GM18511 (cell line): ENCODE measurements at regions not wholly inside any gene's neighbourhood (a gene's known extent, or its start where the extent isn't known, plus 50 kb on each side); places are given as distances from the start of the nearest gene placed in this dataset.
"Not testable (repeated sequence)": the region's sequence is repeated elsewhere in the genome, so short reads cannot be mapped to it uniquely, and the experiment has no call there.

Source experiments
- ATAC-seq: cut with Tn5 transposase; IDR thresholded peaks from one replicate; pipeline ENCODE4 v1.9.1; 2021; ENCODE audit warnings: mild to moderate bottlenecking, moderate library complexity; ENCODE audit not compliant: unreplicated experiment

- ATAC-seq = no peak
Measured at GRCh38 chr7:96770758-96771157, 61.1 kb upstream of the SEM1 start.

- ATAC-seq = no peak
Measured at GRCh38 chr7:96772139-96772694, 62.6 kb upstream of the SEM1 start.

GRCh38 chr7:96773483-96773882 is 63.8 kb upstream of the SEM1 start:
- ATAC-seq = no peak

- no peak for ATAC-seq
Measured at GRCh38 chr7:96774358-96774757, 64.7 kb upstream of the SEM1 start.

GRCh38 chr7:96775046-96775445 is 65.4 kb upstream of the SEM1 start:
- ATAC-seq = no peak

GRCh38 chr7:96778263-96778662 is 68.6 kb upstream of the SEM1 start:
- ATAC-seq = no peak

- no peak for ATAC-seq
Measured at GRCh38 chr7:96781919-96782318, 72.3 kb upstream of the SEM1 start.

- ATAC-seq = not testable (repeated sequence)
Measured at GRCh38 chr7:96782686-96783298, 73.1 kb upstream of the SEM1 start.

GRCh38 chr7:96784597-96784996 is 75.0 kb upstream of the SEM1 start:
- ATAC-seq = no peak

GRCh38 chr7:96786261-96786997 is 76.8 kb upstream of the SEM1 start:
- no peak for ATAC-seq

GRCh38 chr7:96786998-96787395 is 77.4 kb upstream of the SEM1 start:
- no peak for ATAC-seq

GRCh38 chr7:96789914-96790313 is 80.3 kb upstream of the SEM1 start:
- ATAC-seq = no peak

- no peak for ATAC-seq
Measured at GRCh38 chr7:96792115-96792514, 82.5 kb upstream of the SEM1 start.

GRCh38 chr7:96794063-96794462 is 84.4 kb upstream of the SEM1 start:
- ATAC-seq = no peak

- no peak for ATAC-seq
Measured at GRCh38 chr7:96800122-96800521, 90.5 kb upstream of the SEM1 start.

GRCh38 chr7:96800824-96801223 is 91.2 kb upstream of the SEM1 start:
- ATAC-seq = no peak

- no peak for ATAC-seq
Measured at GRCh38 chr7:96819111-96819700, 109.6 kb upstream of the SEM1 start.

- ATAC-seq = not testable (repeated sequence)
Measured at GRCh38 chr7:96821131-96821530, 111.5 kb upstream of the SEM1 start.

- no peak for ATAC-seq
Measured at GRCh38 chr7:96822824-96823223, 113.2 kb upstream of the SEM1 start.

GRCh38 chr7:96823274-96823673 is 113.6 kb upstream of the SEM1 start:
- no peak for ATAC-seq

GRCh38 chr7:96824686-96825085 is 115.0 kb upstream of the SEM1 start:
- no peak for ATAC-seq

GRCh38 chr7:96825285-96825684 is 115.6 kb upstream of the SEM1 start:
- no peak for ATAC-seq
